DMS53 (cell line): ENCODE measurements at regions not wholly inside any gene's neighbourhood (a gene's known extent, or its start where the extent isn't known, plus 50 kb on each side); places are given as distances from the start of the nearest gene placed in this dataset.
"Not testable (repeated sequence)": the region's sequence is repeated elsewhere in the genome, so short reads cannot be mapped to it uniquely, and the experiment has no call there.

ENCODE experiments used
- DNase-seq: peaks from one replicate; lab custom pipeline; 2025; lab: John Stamatoyannopoulos, UW

- peak; percentile 71 for DNase-seq
Observed at GRCh38 chr10:91088300-91089140, 131.9 kb upstream of the PCGF5 start.

- peak; percentile 41 for DNase-seq
Observed at GRCh38 chr10:91090761-91091529, 129.5 kb upstream of the PCGF5 start.

- DNase-seq: no peak
Observed at GRCh38 chr10:91091780-91092179, 128.7 kb upstream of the PCGF5 start.

- DNase-seq: no peak
Observed at GRCh38 chr10:91096274-91096673, 124.2 kb upstream of the PCGF5 start.

- no peak for DNase-seq
Observed at GRCh38 chr10:91097313-91097712, 123.2 kb upstream of the PCGF5 start.

GRCh38 chr10:91098021-91098420, 122.4 kb upstream of the PCGF5 start:
- not testable (repeated sequence) for DNase-seq

GRCh38 chr10:91103384-91104192, 116.9 kb upstream of the PCGF5 start:
- no peak for DNase-seq

GRCh38 chr10:91104193-91105041, 116.0 kb upstream of the PCGF5 start:
- no peak for DNase-seq

- no peak for DNase-seq
Observed at GRCh38 chr10:91105269-91105668, 115.2 kb upstream of the PCGF5 start.

- no peak for DNase-seq
Observed at GRCh38 chr10:91108820-91109219, 111.6 kb upstream of the PCGF5 start.

- no peak for DNase-seq
Observed at GRCh38 chr10:91111060-91111459, 109.4 kb upstream of the PCGF5 start.

GRCh38 chr10:91115618-91116390, 104.7 kb upstream of the PCGF5 start:
- no peak for DNase-seq

- DNase-seq: peak; percentile 46
Observed at GRCh38 chr10:91117505-91117904, 103.0 kb upstream of the PCGF5 start.

GRCh38 chr10:91120348-91120747, 100.1 kb upstream of the PCGF5 start:
- DNase-seq: no peak

GRCh38 chr10:91123261-91123660, 97.2 kb upstream of the PCGF5 start:
- no peak for DNase-seq

- DNase-seq: peak; percentile 61
Observed at GRCh38 chr10:91124016-91124415, 96.4 kb upstream of the PCGF5 start.

- DNase-seq: no peak
Observed at GRCh38 chr10:91126471-91126870, 94.0 kb upstream of the PCGF5 start.

GRCh38 chr10:91127341-91128082, 93.0 kb upstream of the PCGF5 start:
- DNase-seq: no peak

- DNase-seq: no peak
Observed at GRCh38 chr10:91135113-91135512, 85.3 kb upstream of the PCGF5 start.
